CD1c-positive myeloid dendritic cell (primary cell): ENCODE measurements at regions not wholly inside any gene's neighbourhood (a gene's known extent, or its start where the extent isn't known, plus 50 kb on each side); places are given as distances from the start of the nearest gene placed in this dataset.

Experiments
- DNase-seq: peaks from one replicate; pipeline ENCODE4 v3.0.0-alpha.2; 2016; ENCODE audit errors: extremely low spot score

- DNase-seq, result no peak
These were observed 1160.8 kb upstream of the B3GALT2 start for GRCh38 chr1:194347200-194347599.

GRCh38 chr1:194342484-194343262 lies 1156.3 kb upstream of the B3GALT2 start:
- DNase-seq, result no peak

GRCh38 chr1:194341587-194341986 lies 1155.2 kb upstream of the B3GALT2 start:
- DNase-seq, result no peak

GRCh38 chr1:194339471-194339870 lies 1153.1 kb upstream of the B3GALT2 start:
- DNase-seq, result no peak

GRCh38 chr1:194338241-194338948 lies 1152.0 kb upstream of the B3GALT2 start:
- DNase-seq, result no peak

- no peak for DNase-seq
These were observed 1146.8 kb upstream of the B3GALT2 start for GRCh38 chr1:194333240-194333639.

GRCh38 chr1:194331758-194332157 lies 1145.3 kb upstream of the B3GALT2 start:
- no peak for DNase-seq

- DNase-seq, result no peak
These were observed 1136.3 kb upstream of the B3GALT2 start for GRCh38 chr1:194322751-194323150.

GRCh38 chr1:194318790-194319280 lies 1132.4 kb upstream of the B3GALT2 start:
- no peak for DNase-seq

GRCh38 chr1:194309697-194310096 lies 1123.3 kb upstream of the B3GALT2 start:
- no peak for DNase-seq

- no peak for DNase-seq
These were observed 1122.9 kb upstream of the B3GALT2 start for GRCh38 chr1:194309269-194309668.

GRCh38 chr1:194300776-194301175 lies 1114.4 kb upstream of the B3GALT2 start:
- DNase-seq, result no peak

GRCh38 chr1:194300340-194300739 lies 1113.9 kb upstream of the B3GALT2 start:
- no peak for DNase-seq

GRCh38 chr1:194298007-194298598 lies 1111.7 kb upstream of the B3GALT2 start:
- DNase-seq, result no peak

- no peak for DNase-seq
These were observed 1110.7 kb upstream of the B3GALT2 start for GRCh38 chr1:194297094-194297493.

- DNase-seq, result no peak
These were observed 1109.8 kb upstream of the B3GALT2 start for GRCh38 chr1:194296201-194296600.

- peak; percentile 48 for DNase-seq
These were observed 1109.3 kb upstream of the B3GALT2 start for GRCh38 chr1:194295685-194296084.

GRCh38 chr1:194293851-194294405 lies 1107.5 kb upstream of the B3GALT2 start:
- DNase-seq, result no peak

GRCh38 chr1:194292966-194293365 lies 1106.6 kb upstream of the B3GALT2 start:
- no peak for DNase-seq

GRCh38 chr1:194289569-194290266 lies 1103.3 kb upstream of the B3GALT2 start:
- peak; percentile 17 for DNase-seq

- DNase-seq, result no peak
These were observed 1101.8 kb upstream of the B3GALT2 start for GRCh38 chr1:194288238-194288637.

GRCh38 chr1:194281376-194281775 lies 1095.0 kb upstream of the B3GALT2 start:
- DNase-seq, result no peak
